Muscle of leg (tissue), 3 donors: ENCODE measurements at regions not wholly inside any gene's neighbourhood (a gene's known extent, or its start where the extent isn't known, plus 50 kb on each side); places are given as distances from the start of the nearest gene placed in this dataset.
"Not testable (repeated sequence)": the region's sequence is repeated elsewhere in the genome, so short reads cannot be mapped to it uniquely, and the experiment has no call there.

Source experiments
- DNase-seq: peaks from one replicate; pipeline ENCODE4 v3.0.0; 2013
- H3K27ac ChIP-seq: one replicate; pipeline ENCODE4 v1.5.1; 2013; ENCODE audit warnings: mild to moderate bottlenecking, low read length, control low read depth
- H3K27me3 ChIP-seq: one replicate; pipeline ENCODE4 v1.6.1; 2013; ENCODE audit warnings: low read length; ENCODE audit not compliant: control insufficient read depth, insufficient read depth
- H3K36me3 ChIP-seq: one replicate; pipeline ENCODE4 v1.6.1; 2013; ENCODE audit warnings: low read length; ENCODE audit not compliant: control insufficient read depth, insufficient read depth
- H3K4me1 ChIP-seq: one replicate; pipeline ENCODE4 v1.6.1; 2013; ENCODE audit warnings: low read length; ENCODE audit not compliant: control insufficient read depth, insufficient read depth
- H3K4me3 ChIP-seq: one replicate; pipeline ENCODE4 v1.5.1; 2013; ENCODE audit warnings: low read length, control low read depth
- H3K9me3 ChIP-seq: replicated peaks from 2 replicates; pipeline ENCODE4 v1.6.1; 2013; ENCODE audit warnings: low read depth, low read length; ENCODE audit not compliant: control insufficient read depth
- WGBS: methylation state at CpG from one replicate; pipeline ENCODE4 v1.1.5; 2013; ENCODE audit warnings: missing lambda C conversion rate; ENCODE audit not compliant: insufficient coverage; 5-methylcytosine and 5-hydroxymethylcytosine counted together

- H3K27ac ChIP-seq, result no peak overlapping the region
- H3K27me3 ChIP-seq, result no peaks in the 10 kb centered on the region
- no peak overlapping the region for H3K4me3 ChIP-seq
- no peaks in the 10 kb centered on the region for H3K4me1 ChIP-seq
- 79% methylated on average over 2 of the region's 5 CpGs for WGBS
- H3K9me3 ChIP-seq, result no peaks in the 10 kb centered on the region
- H3K36me3 ChIP-seq, result no peaks in the 10 kb centered on the region
- no peak for DNase-seq
Measured at GRCh38 chrX:93264261-93265002, 408.9 kb downstream of the NAP1L3 start.

GRCh38 chrX:93259029-93259428, 414.3 kb downstream of the NAP1L3 start:
- no peaks in the 10 kb centered on the region for H3K9me3 ChIP-seq
- H3K4me1 ChIP-seq, result no peaks in the 10 kb centered on the region
- no peaks in the 10 kb centered on the region for H3K36me3 ChIP-seq
- no peak overlapping the region for H3K27ac ChIP-seq
- H3K4me3 ChIP-seq, result no peak overlapping the region
- WGBS, result no CpG with 5 or more reads among the region's 1 CpG
- H3K27me3 ChIP-seq, result peaks cover 2% of the 10 kb centered on the region
- no peak for DNase-seq

GRCh38 chrX:93242897-93243296, 430.5 kb downstream of the NAP1L3 start:
- Histone ChIP-seq H3K27me3 (peaks cover 5% of the 10 kb centered on the region), H3K27ac (no peak overlapping the region), H3K9me3 (no peaks in the 10 kb centered on the region), H3K4me1 (no peaks in the 10 kb centered on the region), H3K36me3 (no peaks in the 10 kb centered on the region), H3K4me3 (no peak overlapping the region)
- 72% methylated on average over 4 of the region's 5 CpGs for WGBS
- DNase-seq, result no peak

- not testable (repeated sequence) for H3K4me3 ChIP-seq, H3K27me3 ChIP-seq, H3K36me3 ChIP-seq, DNase-seq, H3K4me1 ChIP-seq, H3K27ac ChIP-seq, H3K9me3 ChIP-seq
- 90% methylated on average over 11 of the region's 32 CpGs for WGBS
Measured at GRCh38 chrX:93235494-93236256, 437.7 kb downstream of the NAP1L3 start.

- H3K36me3 ChIP-seq, result no peaks in the 10 kb centered on the region
- DNase-seq, result peak; percentile 71
- H3K4me1 ChIP-seq, result no peaks in the 10 kb centered on the region
- WGBS, result no CpG with 5 or more reads among the region's 3 CpGs
- no peak overlapping the region for H3K27ac ChIP-seq
- H3K4me3 ChIP-seq, result no peak overlapping the region
- no peaks in the 10 kb centered on the region for H3K9me3 ChIP-seq
- H3K27me3 ChIP-seq, result no peaks in the 10 kb centered on the region
Measured at GRCh38 chrX:93229036-93229435, 444.3 kb downstream of the NAP1L3 start.
